ENCODE measurements at regions not wholly inside any gene's neighbourhood (a gene's known extent, or its start where the extent isn't known, plus 50 kb on each side); places are given as distances from the start of the nearest gene placed in this dataset.

DNA sequence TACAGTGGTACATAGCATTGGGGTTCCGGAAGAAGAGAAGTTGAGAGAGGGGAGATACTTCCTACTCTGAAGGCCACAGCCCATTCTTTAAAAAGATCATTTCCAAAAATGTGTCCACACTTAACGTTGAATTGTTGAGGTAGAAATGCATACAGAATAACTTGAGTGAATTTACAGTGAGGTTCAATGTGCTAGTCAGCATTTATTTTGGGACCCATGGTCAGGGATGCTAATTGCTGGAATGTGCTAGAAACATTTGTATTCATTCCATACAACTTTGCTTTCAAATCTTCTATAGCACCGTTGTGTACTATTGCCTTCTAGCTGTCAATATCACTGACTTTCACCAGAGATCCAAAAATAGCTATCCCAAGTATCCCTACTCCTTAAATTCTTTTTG lies 325.9 kb downstream of the SATB2 start:
- no peaks in the 10 kb centered on the region for H4K20me1 ChIP-seq (ENCODE audit: insufficient read depth)
- H3K9ac ChIP-seq, result no peak overlapping the region
- in situ Hi-C loops (cut with MboI), result no loop called here
- H3K9me2 ChIP-seq (ENCODE audit: insufficient read depth), result no peaks in the 10 kb centered on the region
- H2AFZ ChIP-seq, result no peak overlapping the region
- H3K4me1 ChIP-seq (ENCODE audit: insufficient read depth), result peaks cover 14% of the 10 kb centered on the region; the same call in 1 of the 2 replicates
- H3K79me2 ChIP-seq (ENCODE audit: insufficient read depth), result no peaks in the 10 kb centered on the region
- H3K27me3 ChIP-seq (replicated peaks; ENCODE audit: insufficient read depth), result no peaks in the 10 kb centered on the region
- 50 to 63% methylated on average over 3 of the region's 3 CpGs for WGBS, 2 experiments (ENCODE audit: low coverage in 1 of 2, low lambda C conversion rate in 2 of 2, missing lambda C conversion rate in 2 of 2)
- H3F3A ChIP-seq (ENCODE audit: insufficient read depth), result peaks cover 16% of the 10 kb centered on the region; the same call in 1 of the 2 replicates
- TF ChIP-seq EZH2phosphoT487 (IDR thresholded peaks at IDR 0.05; ENCODE audit: insufficient read depth, low read depth) (no peak), EZH2 (IDR thresholded peaks at IDR 0.05; ENCODE audit: insufficient read depth, poor library complexity, severe bottlenecking) (no peak)
- no peaks in the 10 kb centered on the region for H3K9me3 ChIP-seq (ENCODE audit: low read depth)
- no peak overlapping the region for H3K4me2 ChIP-seq (ENCODE audit: unreplicated experiment)
- H3K27ac ChIP-seq, result no peak overlapping the region
- H3K4me3 ChIP-seq, result no peak overlapping the region
- no peak for DNase-seq
- no peaks in the 10 kb centered on the region for H3K36me3 ChIP-seq (ENCODE audit: low read depth)

DNA sequence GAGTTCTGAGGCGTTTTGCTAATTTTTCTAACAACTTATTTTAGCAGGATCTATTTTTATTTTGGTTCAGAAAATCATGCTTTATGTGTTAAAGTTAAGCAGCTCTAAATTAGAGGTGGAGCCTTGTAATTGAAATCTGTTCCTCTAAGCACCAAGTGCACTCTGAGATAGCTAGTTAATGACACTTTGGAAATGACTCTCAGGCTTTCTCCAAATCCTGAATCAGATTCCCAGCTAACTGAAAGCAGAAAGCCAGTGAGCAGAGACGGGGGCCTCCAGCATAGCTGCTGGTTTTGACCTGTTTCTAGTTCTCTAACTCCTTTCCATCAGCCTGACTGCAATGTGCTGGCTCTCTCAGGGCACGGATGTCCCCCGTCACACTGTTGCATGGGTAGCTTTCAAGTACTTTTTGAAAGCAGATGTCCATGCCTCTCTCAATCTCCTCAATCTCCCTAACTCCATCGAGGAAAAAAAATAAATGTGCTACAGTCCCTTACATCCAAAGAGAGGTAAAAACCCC lies 326.5 kb downstream of the SATB2 start:
- in situ Hi-C loops (cut with MboI), result no loop called here
- Histone ChIP-seq H4K20me1 (ENCODE audit: insufficient read depth) (no peaks in the 10 kb centered on the region), H3K79me2 (ENCODE audit: insufficient read depth) (no peaks in the 10 kb centered on the region), H3K27me3 (replicated peaks; ENCODE audit: insufficient read depth) (no peaks in the 10 kb centered on the region), H3K9me2 (ENCODE audit: insufficient read depth) (no peaks in the 10 kb centered on the region), H3K4me3 (no peak overlapping the region), H3K27ac (no peak overlapping the region), H3K36me3 (ENCODE audit: low read depth) (no peaks in the 10 kb centered on the region), H3K9me3 (ENCODE audit: low read depth) (no peaks in the 10 kb centered on the region), H2AFZ (no peak overlapping the region), H3K9ac (no peak overlapping the region), H3F3A (ENCODE audit: insufficient read depth) (0 out of 2 replicates have a peak, but pooled peaks cover 9% of the 10 kb centered on the region), H3K4me1 (ENCODE audit: insufficient read depth) (peaks cover 9% of the 10 kb centered on the region; the same call in 1 of the 2 replicates), H3K4me2 (ENCODE audit: unreplicated experiment) (no peak overlapping the region)
- no peak for DNase-seq
- TF ChIP-seq EZH2phosphoT487 (IDR thresholded peaks at IDR 0.05; ENCODE audit: insufficient read depth, low read depth), result no peak
- no peak for TF ChIP-seq EZH2 (IDR thresholded peaks at IDR 0.05; ENCODE audit: insufficient read depth, poor library complexity, severe bottlenecking)
- WGBS, 2 experiments (ENCODE audit: low coverage in 1 of 2, low lambda C conversion rate in 2 of 2, missing lambda C conversion rate in 2 of 2), result 55 to 60% methylated on average over 5 of the region's 5 CpGs

DNA sequence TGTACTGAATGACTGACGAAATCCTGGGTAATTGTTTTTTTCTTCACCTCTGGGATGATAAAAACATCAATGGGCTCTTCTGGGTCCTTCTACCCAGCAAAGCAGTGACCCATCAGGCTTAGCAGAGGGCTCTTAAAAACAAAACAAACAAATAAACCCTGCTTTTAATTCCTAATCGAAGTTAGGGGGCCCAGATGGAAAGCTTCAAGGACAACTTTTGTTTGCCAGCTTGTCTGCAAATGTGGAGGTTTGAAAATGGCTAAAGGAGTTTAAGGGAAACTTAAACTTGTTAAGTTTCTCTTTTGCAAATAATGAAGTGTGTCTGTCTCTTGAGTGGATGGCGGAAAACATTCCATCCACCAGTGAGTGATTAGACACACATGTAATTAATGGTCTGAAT lies 327.2 kb downstream of the SATB2 start:
- H3K36me3 ChIP-seq (ENCODE audit: low read depth), result no peaks in the 10 kb centered on the region
- no peaks in the 10 kb centered on the region for H3K79me2 ChIP-seq (ENCODE audit: insufficient read depth)
- no peak for DNase-seq
- H3K9me2 ChIP-seq (ENCODE audit: insufficient read depth), result no peaks in the 10 kb centered on the region
- H3K9ac ChIP-seq, result no peak overlapping the region
- no peak overlapping the region for H3K27ac ChIP-seq
- 30 to 41% methylated on average over 3 of the region's 3 CpGs for WGBS, 2 experiments (ENCODE audit: low coverage in 1 of 2, low lambda C conversion rate in 2 of 2, missing lambda C conversion rate in 2 of 2)
- no peak overlapping the region for H3K4me2 ChIP-seq (ENCODE audit: unreplicated experiment)
- no peaks in the 10 kb centered on the region for H4K20me1 ChIP-seq (ENCODE audit: insufficient read depth)
- TF ChIP-seq EZH2phosphoT487 (IDR thresholded peaks at IDR 0.05; ENCODE audit: insufficient read depth, low read depth), result no peak
- TF ChIP-seq EZH2 (IDR thresholded peaks at IDR 0.05; ENCODE audit: insufficient read depth, poor library complexity, severe bottlenecking), result no peak
- H3K9me3 ChIP-seq (ENCODE audit: low read depth), result no peaks in the 10 kb centered on the region
- H3K4me3 ChIP-seq, result no peak overlapping the region
- peaks cover 7% of the 10 kb centered on the region; the same call in 1 of the 2 replicates for H3K4me1 ChIP-seq (ENCODE audit: insufficient read depth)
- in situ Hi-C loops (cut with MboI), result no loop called here
- H3F3A ChIP-seq (ENCODE audit: insufficient read depth), result 0 out of 2 replicates have a peak, but pooled peaks cover 9% of the 10 kb centered on the region
- no peak overlapping the region; the same call in 1 of the 2 replicates for H2AFZ ChIP-seq
- no peaks in the 10 kb centered on the region for H3K27me3 ChIP-seq (replicated peaks; ENCODE audit: insufficient read depth)

- no peaks in the 10 kb centered on the region for H3K36me3 ChIP-seq (ENCODE audit: low read depth)
- H3K4me1 ChIP-seq (ENCODE audit: insufficient read depth), result peaks cover 7% of the 10 kb centered on the region; the same call in 1 of the 2 replicates
- no peaks in the 10 kb centered on the region for H4K20me1 ChIP-seq (ENCODE audit: insufficient read depth)
- 21 to 23% methylated on average over 3 of the region's 3 CpGs for WGBS, 2 experiments (ENCODE audit: low coverage in 1 of 2, low lambda C conversion rate in 2 of 2, missing lambda C conversion rate in 2 of 2)
- TF ChIP-seq EZH2phosphoT487 (IDR thresholded peaks at IDR 0.05; ENCODE audit: insufficient read depth, low read depth), result no peak
- TF ChIP-seq EZH2 (IDR thresholded peaks at IDR 0.05; ENCODE audit: insufficient read depth, poor library complexity, severe bottlenecking), result no peak
- 0 out of 2 replicates have a peak, but pooled peaks cover 9% of the 10 kb centered on the region for H3F3A ChIP-seq (ENCODE audit: insufficient read depth)
- no peak overlapping the region for H3K4me3 ChIP-seq
- H3K9me2 ChIP-seq (ENCODE audit: insufficient read depth), result no peaks in the 10 kb centered on the region
- DNase-seq, result peak; percentile 40
- in situ Hi-C loops (cut with MboI), result no loop called here
- H3K9ac ChIP-seq, result no peak overlapping the region
- no peaks in the 10 kb centered on the region for H3K79me2 ChIP-seq (ENCODE audit: insufficient read depth)
- no peak overlapping the region for H3K27ac ChIP-seq
- no peaks in the 10 kb centered on the region for H3K9me3 ChIP-seq (ENCODE audit: low read depth)
- H3K4me2 ChIP-seq (ENCODE audit: unreplicated experiment), result no peak overlapping the region
- no peak overlapping the region for H2AFZ ChIP-seq
- H3K27me3 ChIP-seq (replicated peaks; ENCODE audit: insufficient read depth), result no peaks in the 10 kb centered on the region
Observed at GRCh38 chr2:199128476-199129229, 329.1 kb downstream of the SATB2 start.
